H1 (cell line): ENCODE measurements at regions not wholly inside any gene's neighbourhood (a gene's known extent, or its start where the extent isn't known, plus 50 kb on each side); places are given as distances from the start of the nearest gene placed in this dataset.

Experiments used
- CTCF ChIA-PET: fragments of 300-600 bp; sonication (Branson Sonifier 250); formaldehyde crosslinking; loops from one replicate; lab custom pipeline; 2021; ENCODE audit not compliant: partially characterized antibody; lab: Charles Lee
- POLR2A ChIA-PET: fragments of 300-600 bp; sonication (Branson Sonifier 250); formaldehyde crosslinking; loops from one replicate; lab custom pipeline; 2021; ENCODE audit warnings: inconsistent platforms; ENCODE audit not compliant: partially characterized antibody; lab: Charles Lee
- DNase-seq, 2 experiments: peaks; one replicate each; pipeline versions ENCODE4 v3.0.0 to v3.0.0-alpha.2; 2010 to 2022; ENCODE audit warnings: low spot score in 2 of 2, low read depth in 1 of 2, mixed read lengths in 1 of 2
- FAIRE-seq: peaks from 2 replicates; lab custom pipeline; 2011; peaks lifted over from hg19 to GRCh38; lab: Jason Lieb, UNC
- H2AFZ ChIP-seq: 2 replicates; pipeline ENCODE4 v1.8.1; 2012; ENCODE audit warnings: low read length, inconsistent platforms
- H2AK5ac ChIP-seq: 2 replicates; pipeline ENCODE4 v1.6.1; 2013; ENCODE audit warnings: low read depth, low read length
- H2BK120ac ChIP-seq: replicated peaks from 2 replicates; pipeline ENCODE3; 2013; ENCODE audit warnings: low read depth, low read length, inconsistent platforms
- H2BK12ac ChIP-seq: 2 replicates; pipeline ENCODE4 v1.6.1; 2013; ENCODE audit warnings: low read depth, low read length
- H2BK15ac ChIP-seq: 2 replicates; pipeline ENCODE4 v1.6.1; 2013; ENCODE audit warnings: low read length
- H2BK20ac ChIP-seq: 2 replicates; pipeline ENCODE4 v1.6.1; 2013; ENCODE audit warnings: low read length
- H2BK5ac ChIP-seq: 2 replicates; pipeline ENCODE4 v1.6.1; 2013; ENCODE audit warnings: low read depth, low read length
- H3K14ac ChIP-seq: 2 replicates; pipeline ENCODE4 v1.6.1; 2013; ENCODE audit warnings: inconsistent platforms; ENCODE audit not compliant: insufficient read length
- H3K18ac ChIP-seq: 2 replicates; pipeline ENCODE4 v1.6.1; 2013; ENCODE audit warnings: low read length; ENCODE audit errors: extremely low read depth
- H3K23ac ChIP-seq: 2 replicates; pipeline ENCODE4 v1.6.1; 2013; ENCODE audit warnings: inconsistent platforms; ENCODE audit not compliant: insufficient read length
- H3K23me2 ChIP-seq: 2 replicates; pipeline ENCODE4 v1.6.1; 2013; ENCODE audit warnings: low read depth, low read length
- H3K27ac ChIP-seq: 2 replicates; pipeline ENCODE4 v1.6.1; 2011; ENCODE audit warnings: low read depth, low read length, inconsistent platforms
- H3K27me3 ChIP-seq, 4 experiments: replicated peaks in 1 of 4; 1 replicate in 1 of 4; 2 replicates in 3 of 4; pipeline versions ENCODE4 v1.6.1 to v1.8.1; 2011 to 2013; ENCODE audit warnings: low read length in 3 of 4, mild to moderate bottlenecking in 3 of 4, inconsistent platforms in 2 of 4, mixed read lengths in 2 of 4, moderate library complexity in 1 of 4; ENCODE audit not compliant: control insufficient read depth in 3 of 4, insufficient read depth in 3 of 4; ENCODE audit errors: extremely low read depth in 1 of 4
- H3K36me3 ChIP-seq, 4 experiments: 2 replicates each; pipeline versions ENCODE4 v1.6.1 to v1.8.1; 2011 to 2013; ENCODE audit warnings: mild to moderate bottlenecking in 4 of 4, low read length in 3 of 4, moderate library complexity in 2 of 4, control low read depth in 1 of 4, inconsistent platforms in 1 of 4; ENCODE audit not compliant: insufficient read depth in 4 of 4, control insufficient read depth in 2 of 4
- H3K4ac ChIP-seq: replicated peaks from 2 replicates; pipeline ENCODE3; 2013; ENCODE audit warnings: low read length, low read depth, mixed read lengths, inconsistent platforms; ENCODE audit not compliant: insufficient read length
- H3K4me1 ChIP-seq, 4 experiments: replicated peaks in 1 of 4; 1 replicate in 1 of 4; 2 replicates in 3 of 4; pipeline versions ENCODE4 v1.6.1 to v1.8.1; 2011 to 2013; ENCODE audit warnings: low read length in 3 of 4, inconsistent platforms in 2 of 4, mixed read lengths in 1 of 4; ENCODE audit not compliant: insufficient read depth in 4 of 4, control insufficient read depth in 3 of 4
- H3K4me2 ChIP-seq, 2 experiments: 2 replicates each; pipeline versions ENCODE4 v1.6.1 to v1.8.1; 2011 to 2013; ENCODE audit warnings: low read depth in 2 of 2, low read length in 2 of 2, control low read depth in 1 of 2, inconsistent platforms in 1 of 2, mild to moderate bottlenecking in 1 of 2; ENCODE audit not compliant: insufficient read depth in 1 of 2
- H3K4me3 ChIP-seq, 4 experiments: fragments of 200-600, 300-600 bp in 1 of 4; sonication (generic), shearing (Covaris generic), sonication (Bioruptor Twin) in 1 of 4; 2 replicates each; pipeline versions ENCODE4 v1.5.1 to v1.8.1; 2011 to 2016; ENCODE audit warnings: low read length in 4 of 4, low read depth in 3 of 4, control low read depth in 2 of 4, inconsistent platforms in 2 of 4, mild to moderate bottlenecking in 2 of 4, mixed read lengths in 1 of 4, moderate library complexity in 1 of 4; ENCODE audit not compliant: insufficient read depth in 2 of 4; ENCODE audit errors: extremely low read depth in 1 of 4
- H3K56ac ChIP-seq: replicated peaks from 2 replicates; pipeline ENCODE3; 2013; ENCODE audit warnings: low read depth, mild to moderate bottlenecking, mixed read lengths, low read length, inconsistent platforms; ENCODE audit not compliant: insufficient read length
- H3K79me1 ChIP-seq: 2 replicates; pipeline ENCODE4 v1.6.1; 2013; ENCODE audit warnings: low read depth, low read length, control low read depth
- H3K79me2 ChIP-seq, 2 experiments: 2 replicates each; pipeline versions ENCODE4 v1.6.1 to v1.8.1; 2012 to 2013; ENCODE audit warnings: low read length in 2 of 2, mild to moderate bottlenecking in 2 of 2, inconsistent platforms in 1 of 2; ENCODE audit not compliant: insufficient read depth in 2 of 2, control insufficient read depth in 1 of 2
- H3K9ac ChIP-seq, 4 experiments: replicated peaks in 1 of 4; 1 replicate in 1 of 4; 2 replicates in 3 of 4; pipeline versions ENCODE4 v1.6.1 to v1.8.1; 2011 to 2013; ENCODE audit warnings: low read depth in 3 of 4, low read length in 3 of 4, control low read depth in 2 of 4, mild to moderate bottlenecking in 2 of 4, moderate library complexity in 2 of 4, inconsistent platforms in 1 of 4; ENCODE audit errors: extremely low read depth in 1 of 4
- H3K9me3 ChIP-seq, 2 experiments: 2 replicates each; pipeline versions ENCODE4 v1.6.1 to v1.8.1; 2012 to 2013; ENCODE audit warnings: mild to moderate bottlenecking in 2 of 2, moderate library complexity in 2 of 2, control low read depth in 1 of 2, inconsistent platforms in 1 of 2, low read depth in 1 of 2, low read length in 1 of 2, mixed read lengths in 1 of 2; ENCODE audit not compliant: insufficient read depth in 2 of 2
- H4K20me1 ChIP-seq, 2 experiments: replicated peaks in 1 of 2; 2 replicates each; pipeline versions ENCODE3 to v1.8.1; 2011 to 2013; ENCODE audit warnings: inconsistent platforms in 2 of 2, low read length in 2 of 2, mild to moderate bottlenecking in 1 of 2; ENCODE audit not compliant: insufficient read depth in 2 of 2, control insufficient read depth in 1 of 2
- H4K5ac ChIP-seq: 2 replicates; pipeline ENCODE4 v1.6.1; 2013; ENCODE audit warnings: low read length, low read depth, mixed read lengths, inconsistent platforms; ENCODE audit not compliant: insufficient read length
- H4K8ac ChIP-seq: 2 replicates; pipeline ENCODE4 v1.8.0; 2013; ENCODE audit warnings: mild to moderate bottlenecking, moderate library complexity, low read length, inconsistent platforms; ENCODE audit not compliant: insufficient read depth; ENCODE audit errors: extremely low read depth
- H4K91ac ChIP-seq: replicated peaks from 2 replicates; pipeline ENCODE3; 2013; ENCODE audit warnings: low read length, mixed read lengths, inconsistent platforms; ENCODE audit not compliant: insufficient read length
- BACH1 ChIP-seq: IDR thresholded peaks from 2 replicates; pipeline ENCODE4 v1.6.1; 2012; ENCODE audit warnings: low read length, improper control_type of control experiment
- WGBS, 2 experiments: shearing (Covaris generic) in 1 of 2; methylation state at CpG; one replicate each; pipeline versions ENCODE4 v1.1.6 to v1.1.7; 2013 to 2015; ENCODE audit warnings: low lambda C conversion rate in 2 of 2, mixed read lengths in 2 of 2, inconsistent platforms in 1 of 2, low coverage in 1 of 2, missing lambda C conversion rate in 1 of 2; ENCODE audit not compliant: insufficient replicate concordance in 2 of 2, insufficient coverage in 1 of 2, insufficient read length in 1 of 2; ENCODE audit errors: extremely low coverage in 1 of 2, missing lambda C conversion rate in 1 of 2; 5-methylcytosine and 5-hydroxymethylcytosine counted together

- POLR2A ChIA-PET: no interaction called here
- no peaks in the 10 kb centered on the region for H3K9me3 ChIP-seq
- CTCF ChIA-PET: interaction anchor here (0.9 to 2.7 kb wide), 5 partner anchors 14 to 92 kb away, joined by 3 to 15 read pairs (median 4); no protein-coding TSS in a partner anchor
- no peak overlapping the region for H2AK5ac ChIP-seq
- H4K20me1 ChIP-seq: no peaks in the 10 kb centered on the region
- no peak overlapping the region for H3K4ac ChIP-seq
- no peak overlapping the region for H2BK12ac ChIP-seq
- H3K4me3 ChIP-seq: no peak overlapping the region
- FAIRE-seq (no peak), DNase-seq (no peak)
- no peak overlapping the region for H3K23ac ChIP-seq
- no peak overlapping the region for H3K14ac ChIP-seq
- no peaks in the 10 kb centered on the region for H3K36me3 ChIP-seq
- no peaks in the 10 kb centered on the region for H3K79me2 ChIP-seq
- H3K79me1 ChIP-seq: no peaks in the 10 kb centered on the region
- no peak overlapping the region for H2BK120ac ChIP-seq
- no peak overlapping the region for H2BK20ac ChIP-seq
- no peak overlapping the region for H4K5ac ChIP-seq
- H4K91ac ChIP-seq: no peak overlapping the region
- H2BK15ac ChIP-seq: no peak overlapping the region
- no peaks in the 10 kb centered on the region for H3K27me3 ChIP-seq
- WGBS, 2 experiments: 90% methylated on average over 3 of the region's 3 CpGs; no CpG with 5 or more reads in 1 of the 2 experiments
- no peaks in the 10 kb centered on the region; the same call in 1 of the 2 replicates for H3K23me2 ChIP-seq
- no peak overlapping the region for H3K56ac ChIP-seq
- H2AFZ ChIP-seq: no peak overlapping the region
- H2BK5ac ChIP-seq: no peak overlapping the region
- H3K4me2 ChIP-seq: no peak overlapping the region
- no peak overlapping the region for H4K8ac ChIP-seq
- no peak overlapping the region for H3K18ac ChIP-seq
- H3K9ac ChIP-seq: no peak overlapping the region
- H3K27ac ChIP-seq: no peak overlapping the region
- TF ChIP-seq BACH1: no peak
- H3K4me1 ChIP-seq: peaks cover 17 to 35% (median 31%) of the 10 kb centered on the region in 4 experiments
These were observed 52.6 kb upstream of the PTGFRN start for GRCh38 chr1:116857092-116857491.
